Activated T-helper 2 cell treated with anti-CD3 and anti-CD28 coated beads, Interferon-gamma antibody, Interleukin-2, Interleukin-4, amounts not matched to agents 10 μg/mL and 5 μg/mL and 100 μg/mL, durations not matched to agents 14 hours and 24 hours and 36 hours (primary cell): ENCODE measurements at regions not wholly inside any gene's neighbourhood (a gene's known extent, or its start where the extent isn't known, plus 50 kb on each side); places are given as distances from the start of the nearest gene placed in this dataset.

Source experiments
- DNase-seq: peaks from one replicate; pipeline ENCODE4 v3.0.0; 2021; ENCODE audit warnings: low spot score
- H3K27ac Mint-ChIP-seq: one replicate; pipeline ENCODE4 v1.8.0; 2021; ENCODE audit warnings: mixed read lengths
- H3K27me3 Mint-ChIP-seq: one replicate; pipeline ENCODE4 v1.8.0; 2021; ENCODE audit warnings: low read depth, mixed read lengths
- H3K36me3 Mint-ChIP-seq: one replicate; pipeline ENCODE4 v1.8.0; 2021; ENCODE audit warnings: low read depth, mixed read lengths
- H3K4me1 Mint-ChIP-seq: one replicate; pipeline ENCODE4 v1.8.0; 2021; ENCODE audit warnings: low read depth, mixed read lengths
- H3K4me3 Mint-ChIP-seq: one replicate; pipeline ENCODE4 v1.8.0; 2021; ENCODE audit warnings: low read depth, mild to moderate bottlenecking, moderate library complexity, mixed read lengths
- H3K9me3 Mint-ChIP-seq: one replicate; pipeline ENCODE4 v1.8.0; 2021; ENCODE audit warnings: mixed read lengths
- intact Hi-C: fragments of 100-400 bp; cut with micrococcal nuclease; formaldehyde crosslinking; loops from one replicate; pipeline ENCODE4 v1.15.1; 2023

- DNase-seq: no peak
- intact Hi-C loops: no loop called here
- Mint-ChIP-seq H3K4me1 (no peaks in the 10 kb centered on the region), H3K9me3 (peaks cover 11% of the 10 kb centered on the region), H3K4me3 (no peak overlapping the region), H3K36me3 (no peaks in the 10 kb centered on the region), H3K27ac (no peak overlapping the region), H3K27me3 (no peaks in the 10 kb centered on the region)
These were observed 1447.5 kb downstream of the BRD1 start for GRCh38 chr22:48380016-48380665.

GRCh38 chr22:48379371-48379770 is 1448.3 kb downstream of the BRD1 start:
- H3K27me3 Mint-ChIP-seq: no peaks in the 10 kb centered on the region
- no peak overlapping the region for H3K4me3 Mint-ChIP-seq
- H3K27ac Mint-ChIP-seq: no peak overlapping the region
- intact Hi-C loops: no loop called here
- no peaks in the 10 kb centered on the region for H3K36me3 Mint-ChIP-seq
- DNase-seq: no peak
- peaks cover 4% of the 10 kb centered on the region for H3K9me3 Mint-ChIP-seq
- H3K4me1 Mint-ChIP-seq: no peaks in the 10 kb centered on the region

- Mint-ChIP-seq H3K27me3 (no peaks in the 10 kb centered on the region), H3K9me3 (no peaks in the 10 kb centered on the region), H3K4me1 (no peaks in the 10 kb centered on the region), H3K36me3 (no peaks in the 10 kb centered on the region), H3K4me3 (no peak overlapping the region), H3K27ac (no peak overlapping the region)
- no peak for DNase-seq
- intact Hi-C loops: no loop called here
These were observed 1449.0 kb downstream of the BRD1 start for GRCh38 chr22:48378673-48379072.

DNA sequence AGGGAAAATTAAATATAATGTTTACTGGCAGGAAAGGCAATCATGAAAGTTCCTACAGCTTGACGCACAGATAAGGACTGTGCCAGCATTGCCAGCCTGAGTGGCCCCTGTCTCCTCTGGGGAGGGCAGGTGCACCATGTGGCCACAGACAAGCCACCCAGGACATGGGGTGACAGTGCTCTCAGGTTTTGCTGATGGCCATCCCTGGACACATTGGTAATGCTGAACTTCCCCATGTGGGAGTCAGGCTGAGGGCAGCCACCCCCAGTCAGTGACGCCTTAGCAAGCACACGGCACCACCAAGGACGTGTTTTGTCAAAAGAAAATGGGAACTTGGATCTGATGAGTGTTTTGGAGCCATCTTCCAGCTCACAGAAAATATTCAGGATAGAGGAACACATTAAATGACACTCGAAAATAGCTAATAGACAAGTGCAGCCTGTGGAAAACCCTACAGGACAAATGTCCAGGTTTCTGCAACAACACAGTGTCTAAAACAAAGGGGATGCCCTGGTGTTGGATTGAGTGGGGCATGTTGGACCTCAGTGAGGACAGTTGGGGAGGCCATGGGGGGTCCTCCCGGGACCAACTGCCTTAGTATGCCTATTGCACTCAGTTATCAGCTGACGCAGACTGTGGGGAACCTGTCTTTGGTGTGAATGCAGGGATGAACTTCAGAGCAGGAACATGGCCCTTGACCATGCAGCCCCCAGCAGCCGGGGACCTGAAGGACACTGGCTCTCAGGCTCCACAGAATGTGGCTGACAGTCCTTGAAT is 1450.5 kb downstream of the BRD1 start:
- Mint-ChIP-seq H3K27ac (no peak overlapping the region), H3K4me3 (no peak overlapping the region), H3K27me3 (no peaks in the 10 kb centered on the region), H3K4me1 (no peaks in the 10 kb centered on the region), H3K9me3 (no peaks in the 10 kb centered on the region), H3K36me3 (no peaks in the 10 kb centered on the region)
- DNase-seq: no peak
- intact Hi-C loops: no loop called here

DNA sequence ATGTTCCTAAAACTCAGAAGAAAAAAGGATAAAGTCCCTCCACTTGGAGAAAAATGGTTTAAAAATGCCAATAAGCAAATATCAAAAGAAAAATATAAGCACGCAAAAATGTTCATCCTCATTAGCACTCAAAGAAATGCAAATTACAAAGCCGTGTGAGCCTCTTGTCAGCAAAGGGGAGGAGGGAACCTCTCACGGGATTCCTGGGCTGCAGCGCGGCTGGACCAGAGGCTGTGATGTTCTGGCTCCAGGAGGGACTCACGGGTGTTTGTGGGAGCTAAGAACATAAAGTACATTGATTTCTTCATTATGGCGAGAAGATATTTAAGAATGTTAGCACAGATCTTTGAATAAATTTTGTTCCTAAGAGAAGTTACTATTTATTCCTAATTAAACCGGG is 1451.2 kb downstream of the BRD1 start:
- intact Hi-C loops: no loop called here
- H3K9me3 Mint-ChIP-seq: no peaks in the 10 kb centered on the region
- no peak overlapping the region for H3K4me3 Mint-ChIP-seq
- no peak for DNase-seq
- H3K36me3 Mint-ChIP-seq: no peaks in the 10 kb centered on the region
- H3K4me1 Mint-ChIP-seq: no peaks in the 10 kb centered on the region
- H3K27me3 Mint-ChIP-seq: no peaks in the 10 kb centered on the region
- H3K27ac Mint-ChIP-seq: no peak overlapping the region

GRCh38 chr22:48373626-48374173 is 1454.0 kb downstream of the BRD1 start:
- Mint-ChIP-seq H3K36me3 (no peaks in the 10 kb centered on the region), H3K27ac (no peak overlapping the region), H3K4me3 (no peak overlapping the region), H3K4me1 (no peaks in the 10 kb centered on the region), H3K9me3 (no peaks in the 10 kb centered on the region), H3K27me3 (no peaks in the 10 kb centered on the region)
- no peak for DNase-seq
- intact Hi-C loops: no loop called here

GRCh38 chr22:48372390-48372789 is 1455.3 kb downstream of the BRD1 start:
- H3K27ac Mint-ChIP-seq: no peak overlapping the region
- no peaks in the 10 kb centered on the region for H3K4me1 Mint-ChIP-seq
- H3K9me3 Mint-ChIP-seq: no peaks in the 10 kb centered on the region
- intact Hi-C loops: no loop called here
- DNase-seq: no peak
- H3K36me3 Mint-ChIP-seq: no peaks in the 10 kb centered on the region
- no peaks in the 10 kb centered on the region for H3K27me3 Mint-ChIP-seq
- no peak overlapping the region for H3K4me3 Mint-ChIP-seq

GRCh38 chr22:48371391-48371790 is 1456.3 kb downstream of the BRD1 start:
- intact Hi-C loops: no loop called here
- no peaks in the 10 kb centered on the region for H3K27me3 Mint-ChIP-seq

GRCh38 chr22:48370508-48371325 is 1457.0 kb downstream of the BRD1 start:
- H3K27me3 Mint-ChIP-seq: no peaks in the 10 kb centered on the region
- H3K4me3 Mint-ChIP-seq: no peak overlapping the region
- no peaks in the 10 kb centered on the region for H3K36me3 Mint-ChIP-seq
- H3K9me3 Mint-ChIP-seq: no peaks in the 10 kb centered on the region
- intact Hi-C loops: no loop called here
- DNase-seq: no peak
- no peak overlapping the region for H3K27ac Mint-ChIP-seq
- no peaks in the 10 kb centered on the region for H3K4me1 Mint-ChIP-seq

More at GRCh38 chr22:48371391-48371790, 1456.3 kb downstream of the BRD1 start:
- DNase-seq: no peak
- no peaks in the 10 kb centered on the region for H3K9me3 Mint-ChIP-seq
- H3K36me3 Mint-ChIP-seq: no peaks in the 10 kb centered on the region
- H3K27ac Mint-ChIP-seq: no peak overlapping the region
- H3K4me1 Mint-ChIP-seq: no peaks in the 10 kb centered on the region
- H3K4me3 Mint-ChIP-seq: no peak overlapping the region

DNA sequence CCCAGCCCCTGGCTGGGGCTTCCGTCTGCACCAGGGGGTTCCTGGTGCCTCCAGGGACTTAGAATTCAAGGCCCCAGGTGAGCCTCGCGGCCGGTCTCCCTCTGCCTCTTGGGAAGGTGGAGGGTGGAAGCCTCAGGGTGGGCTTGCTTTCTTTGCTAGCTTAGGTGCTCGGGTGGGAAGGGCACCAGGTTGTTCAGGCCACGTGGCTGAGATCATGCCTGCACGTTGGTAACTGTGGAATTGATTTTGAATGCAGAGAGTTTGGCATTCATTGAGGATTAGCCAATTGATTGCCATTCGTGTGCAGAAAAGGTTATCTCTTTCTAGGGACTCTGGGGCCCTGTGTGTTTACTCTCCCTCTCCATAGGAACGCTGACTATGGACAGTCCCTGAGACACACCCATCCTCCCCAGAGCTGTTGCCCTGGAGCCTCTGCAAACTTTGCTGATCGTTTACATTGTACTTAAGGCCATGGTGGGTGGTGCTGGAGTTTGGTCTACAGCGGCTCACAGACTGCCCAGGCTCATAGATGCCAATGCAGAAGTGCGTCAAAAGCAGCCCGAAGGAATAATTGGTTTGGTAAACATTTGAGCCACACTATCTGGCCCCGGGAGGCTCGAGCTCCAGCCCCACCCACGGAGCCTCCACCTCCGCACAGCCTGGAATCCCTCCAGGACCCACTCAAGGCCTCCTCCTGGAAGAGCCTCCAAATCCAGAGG is 1457.7 kb downstream of the BRD1 start:
- H3K27ac Mint-ChIP-seq: no peak overlapping the region
- H3K9me3 Mint-ChIP-seq: no peaks in the 10 kb centered on the region
- H3K27me3 Mint-ChIP-seq: no peaks in the 10 kb centered on the region
- H3K36me3 Mint-ChIP-seq: no peaks in the 10 kb centered on the region
- no peaks in the 10 kb centered on the region for H3K4me1 Mint-ChIP-seq
- intact Hi-C loops: no loop called here
- no peak for DNase-seq
- no peak overlapping the region for H3K4me3 Mint-ChIP-seq

DNA sequence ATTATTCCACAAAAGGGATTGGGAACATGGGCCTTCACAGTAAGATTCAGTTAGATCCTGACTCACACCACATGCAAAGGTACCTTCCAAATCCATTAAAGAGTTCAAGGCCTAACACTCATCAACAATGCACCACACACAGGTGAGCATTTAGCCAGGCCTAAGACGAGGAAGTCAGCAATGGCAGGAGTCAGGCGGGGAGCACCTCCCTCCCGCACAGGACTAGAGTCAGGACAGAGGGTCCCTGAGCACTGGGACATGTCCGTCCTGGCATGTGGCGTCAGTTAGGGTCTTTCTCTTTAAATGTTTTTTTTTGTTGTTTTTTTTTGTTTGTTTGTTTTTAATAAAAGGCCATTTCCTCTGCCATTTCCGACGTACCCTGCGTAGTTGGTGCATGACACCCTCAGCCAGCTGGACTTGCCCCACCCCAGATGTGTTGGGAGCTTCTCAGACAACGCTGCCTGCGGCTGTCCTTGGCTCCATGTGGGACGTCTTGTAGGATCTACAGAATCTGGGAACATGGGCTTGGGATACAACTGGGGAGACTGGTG is 1458.6 kb downstream of the BRD1 start:
- Mint-ChIP-seq H3K4me3 (no peak overlapping the region), H3K27me3 (no peaks in the 10 kb centered on the region), H3K27ac (no peak overlapping the region), H3K9me3 (no peaks in the 10 kb centered on the region), H3K4me1 (no peaks in the 10 kb centered on the region), H3K36me3 (no peaks in the 10 kb centered on the region)
- intact Hi-C loops: no loop called here
- DNase-seq: no peak

- Mint-ChIP-seq H3K4me1 (no peaks in the 10 kb centered on the region), H3K9me3 (no peaks in the 10 kb centered on the region), H3K36me3 (no peaks in the 10 kb centered on the region), H3K27me3 (no peaks in the 10 kb centered on the region), H3K4me3 (no peak overlapping the region), H3K27ac (no peak overlapping the region)
- no peak for DNase-seq
- intact Hi-C loops: no loop called here
These were observed 1459.9 kb downstream of the BRD1 start for GRCh38 chr22:48367731-48368130.
